Left ventricle myocardium inferior (tissue), 1 donor: ENCODE measurements at regions not wholly inside any gene's neighbourhood (a gene's known extent, or its start where the extent isn't known, plus 50 kb on each side); places are given as distances from the start of the nearest gene placed in this dataset.

Experiments used
- DNase-seq: peaks from one replicate; pipeline ENCODE4 v3.0.0-alpha.2; 2020
- H3K27ac ChIP-seq: fragments of 200-600 bp; replicated peaks from 2 replicates; pipeline ENCODE4 v1.8.0; 2021
- H3K27me3 ChIP-seq: fragments of 200-600 bp; 2 replicates; pipeline ENCODE4 v1.8.0; 2021; ENCODE audit warnings: low read depth
- H3K36me3 ChIP-seq: fragments of 200-600 bp; 2 replicates; pipeline ENCODE4 v1.8.0; 2021
- H3K4me1 ChIP-seq: fragments of 200-600 bp; 2 replicates; pipeline ENCODE4 v1.8.0; 2021
- H3K4me3 ChIP-seq: fragments of 200-600 bp; 2 replicates; pipeline ENCODE4 v1.8.0; 2021; ENCODE audit warnings: mild to moderate bottlenecking, moderate library complexity
- H3K9me3 ChIP-seq: fragments of 200-600 bp; replicated peaks from 2 replicates; pipeline ENCODE4 v1.8.0; 2021
- intact Hi-C: fragments of 100-400 bp; cut with micrococcal nuclease; formaldehyde crosslinking; loops from one replicate; pipeline ENCODE4 v1.11.0; 2022
- TF ChIP-seq, protein P1 (sequence below): fragments of 200-600 bp; IDR thresholded peaks from 2 replicates; pipeline ENCODE4 v1.8.0; 2021; ENCODE audit warnings: antibody characterized with exemption, mild to moderate bottlenecking, borderline replicate concordance
- donor health status: DM: no; HTN: yes; CAD: no; lungs with severe emphysema.

DNA sequence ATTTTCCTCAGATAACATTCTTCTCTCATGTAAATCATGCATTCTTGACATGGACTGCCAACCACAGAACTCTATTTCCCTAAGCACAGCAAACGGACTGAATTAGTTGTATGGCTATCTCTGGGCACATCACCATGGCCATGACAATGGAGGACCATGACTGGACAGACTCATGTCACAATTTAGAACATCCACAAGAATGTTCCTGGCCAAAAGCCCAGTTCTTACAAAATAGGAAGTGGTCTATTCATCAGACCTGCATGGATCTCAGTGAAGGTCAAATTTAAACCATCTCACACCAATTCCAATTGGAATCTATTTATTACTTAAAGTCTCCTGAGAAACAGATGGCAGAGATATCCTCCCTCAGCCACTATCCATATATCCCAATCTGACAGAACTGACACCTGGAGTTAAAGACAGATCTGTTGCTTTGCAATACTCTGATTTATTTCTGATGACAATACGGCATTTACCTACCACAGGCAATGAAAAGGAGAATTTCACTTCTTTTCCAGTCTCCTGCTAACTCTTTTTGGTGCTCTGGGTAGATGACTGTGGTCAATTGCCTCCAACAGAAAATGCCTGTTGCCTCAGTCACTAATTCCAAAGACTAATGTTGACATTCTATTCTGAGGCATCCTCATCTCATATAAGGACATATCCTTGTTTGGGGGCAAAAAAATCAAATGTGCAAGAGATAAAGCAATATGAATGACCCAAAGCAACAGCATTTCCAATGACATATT, 254.8 kb downstream of the HTR7 start:
- TF ChIP-seq, protein P1, sequence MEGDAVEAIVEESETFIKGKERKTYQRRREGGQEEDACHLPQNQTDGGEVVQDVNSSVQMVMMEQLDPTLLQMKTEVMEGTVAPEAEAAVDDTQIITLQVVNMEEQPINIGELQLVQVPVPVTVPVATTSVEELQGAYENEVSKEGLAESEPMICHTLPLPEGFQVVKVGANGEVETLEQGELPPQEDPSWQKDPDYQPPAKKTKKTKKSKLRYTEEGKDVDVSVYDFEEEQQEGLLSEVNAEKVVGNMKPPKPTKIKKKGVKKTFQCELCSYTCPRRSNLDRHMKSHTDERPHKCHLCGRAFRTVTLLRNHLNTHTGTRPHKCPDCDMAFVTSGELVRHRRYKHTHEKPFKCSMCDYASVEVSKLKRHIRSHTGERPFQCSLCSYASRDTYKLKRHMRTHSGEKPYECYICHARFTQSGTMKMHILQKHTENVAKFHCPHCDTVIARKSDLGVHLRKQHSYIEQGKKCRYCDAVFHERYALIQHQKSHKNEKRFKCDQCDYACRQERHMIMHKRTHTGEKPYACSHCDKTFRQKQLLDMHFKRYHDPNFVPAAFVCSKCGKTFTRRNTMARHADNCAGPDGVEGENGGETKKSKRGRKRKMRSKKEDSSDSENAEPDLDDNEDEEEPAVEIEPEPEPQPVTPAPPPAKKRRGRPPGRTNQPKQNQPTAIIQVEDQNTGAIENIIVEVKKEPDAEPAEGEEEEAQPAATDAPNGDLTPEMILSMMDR, result no peak
- Histone ChIP-seq H3K4me3 (no peak overlapping the region), H3K4me1 (no peaks in the 10 kb centered on the region), H3K27me3 (no peaks in the 10 kb centered on the region), H3K9me3 (peaks cover 4% of the 10 kb centered on the region), H3K36me3 (no peaks in the 10 kb centered on the region), H3K27ac (no peak overlapping the region)
- intact Hi-C loops, result no loop called here
- DNase-seq, result no peak

DNA sequence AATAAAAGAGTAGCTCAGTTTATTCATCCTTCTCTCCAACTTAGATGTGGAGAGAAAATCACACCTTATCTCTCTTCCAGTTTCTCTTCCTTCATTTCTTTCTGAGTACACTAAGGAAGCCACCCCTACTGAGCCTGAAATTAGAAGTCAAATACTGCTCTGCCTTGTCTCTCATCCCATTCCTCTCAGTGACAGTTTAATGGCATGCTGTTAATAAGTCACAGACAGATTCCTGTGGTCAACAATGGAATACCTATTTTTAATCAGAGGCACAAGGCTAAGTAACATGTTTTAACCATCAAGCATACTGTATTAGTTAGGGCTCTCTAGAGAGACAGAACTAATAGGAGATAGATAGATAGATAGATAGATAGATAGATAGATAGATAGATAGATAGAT, 253.2 kb downstream of the HTR7 start:
- Histone ChIP-seq H3K27me3 (no peaks in the 10 kb centered on the region), H3K9me3 (peaks cover 4% of the 10 kb centered on the region), H3K4me3 (no peak overlapping the region), H3K27ac (no peak overlapping the region), H3K4me1 (no peaks in the 10 kb centered on the region), H3K36me3 (no peaks in the 10 kb centered on the region)
- intact Hi-C loops, result no loop called here
- TF ChIP-seq, protein P1, result no peak
- DNase-seq, result no peak

DNA sequence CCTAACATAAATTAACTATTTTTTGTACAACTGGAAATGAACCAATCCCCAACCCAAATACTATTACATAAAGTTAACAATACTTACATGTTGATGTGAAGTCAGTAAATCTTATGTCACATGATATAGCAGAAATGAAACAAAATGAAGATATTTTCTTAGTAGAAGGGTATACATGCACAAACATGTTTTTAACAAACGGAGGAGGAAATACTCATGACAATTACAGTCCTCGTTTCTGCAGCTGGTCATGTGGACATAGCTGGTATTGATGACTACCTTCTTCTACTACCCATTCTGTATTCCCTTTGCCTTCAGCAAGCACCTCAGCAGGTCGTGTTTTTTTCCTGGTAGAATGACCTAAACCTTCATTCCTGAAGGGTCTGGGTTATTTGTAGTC, 252.3 kb downstream of the HTR7 start:
- Histone ChIP-seq H3K9me3 (peaks cover 4% of the 10 kb centered on the region), H3K27ac (no peak overlapping the region), H3K27me3 (no peaks in the 10 kb centered on the region), H3K4me1 (no peaks in the 10 kb centered on the region), H3K4me3 (no peak overlapping the region), H3K36me3 (no peaks in the 10 kb centered on the region)
- TF ChIP-seq, protein P1, result no peak
- intact Hi-C loops, result no loop called here
- DNase-seq, result no peak

DNA sequence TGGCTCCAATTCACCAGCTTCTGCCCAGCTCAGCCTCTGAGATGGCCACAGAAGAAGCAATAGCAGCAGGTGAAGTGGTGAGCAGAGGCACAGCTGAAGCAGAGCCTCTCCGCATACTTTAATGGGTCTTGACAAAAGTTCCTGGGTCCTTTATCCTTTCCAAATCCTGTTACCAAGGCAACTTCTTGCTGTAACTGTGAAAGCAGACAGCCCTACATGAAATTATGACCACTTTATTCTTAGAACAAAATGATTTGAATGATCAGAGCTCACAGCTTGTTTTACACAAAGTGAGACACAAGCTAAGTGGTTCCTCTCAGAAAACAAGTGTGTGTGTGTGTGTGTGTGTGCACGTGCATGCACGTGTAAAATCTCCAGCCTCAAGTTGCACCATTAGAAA, 245.6 kb downstream of the HTR7 start:
- Histone ChIP-seq H3K27me3 (no peaks in the 10 kb centered on the region), H3K36me3 (no peaks in the 10 kb centered on the region), H3K4me1 (no peaks in the 10 kb centered on the region), H3K27ac (no peak overlapping the region), H3K9me3 (no peaks in the 10 kb centered on the region), H3K4me3 (no peak overlapping the region)
- intact Hi-C loops, result no loop called here
- no peak for DNase-seq
- TF ChIP-seq, protein P1, result no peak

DNA sequence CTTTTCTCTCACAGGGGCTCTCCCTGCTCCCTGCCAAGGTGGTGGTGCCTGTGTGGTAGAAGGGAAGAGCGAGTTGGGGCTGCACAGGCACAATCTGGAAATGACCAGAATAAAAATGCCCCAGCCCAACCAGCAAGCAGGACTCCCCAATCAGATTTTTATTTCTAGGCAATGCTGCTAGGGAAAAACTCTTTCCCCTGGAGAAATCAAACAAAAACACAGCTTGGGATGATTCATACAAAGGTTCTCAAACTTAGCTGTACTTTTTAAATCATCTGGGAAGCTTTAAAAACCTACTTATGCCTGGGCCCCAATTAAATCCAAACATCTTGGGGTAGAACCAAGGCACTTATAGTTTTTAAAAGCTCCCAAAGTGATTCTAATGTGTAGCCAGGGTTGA, 243.2 kb downstream of the HTR7 start:
- H3K9me3 ChIP-seq, result no peaks in the 10 kb centered on the region
- TF ChIP-seq, protein P1, result no peak
- no peak overlapping the region for H3K27ac ChIP-seq
- no peak for DNase-seq
- H3K36me3 ChIP-seq, result no peaks in the 10 kb centered on the region
- intact Hi-C loops, result no loop called here
- no peak overlapping the region for H3K4me3 ChIP-seq
- no peaks in the 10 kb centered on the region for H3K27me3 ChIP-seq
- H3K4me1 ChIP-seq, result no peaks in the 10 kb centered on the region

DNA sequence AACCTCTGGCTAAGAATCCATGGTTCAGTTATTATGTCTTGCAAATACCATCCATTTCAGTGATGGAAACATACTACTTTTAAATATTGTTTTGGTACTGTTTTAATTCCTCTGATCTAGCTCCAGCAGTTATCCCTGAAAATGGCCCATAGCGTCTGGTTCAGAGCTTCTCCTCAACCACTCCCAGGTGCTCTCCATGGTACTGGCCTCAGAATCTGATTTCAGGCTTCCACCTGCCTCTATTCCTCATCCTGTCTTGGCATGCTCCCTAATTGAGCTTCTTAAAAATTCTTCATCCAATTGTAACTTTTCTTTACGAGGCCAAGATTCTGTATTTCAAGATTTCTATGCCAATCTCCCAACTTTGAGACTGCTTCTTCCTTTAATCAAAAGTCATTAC, 236.3 kb downstream of the HTR7 start:
- no peak overlapping the region for H3K27ac ChIP-seq
- TF ChIP-seq, protein P1, result no peak
- no peaks in the 10 kb centered on the region for H3K27me3 ChIP-seq
- H3K36me3 ChIP-seq, result no peaks in the 10 kb centered on the region
- no peak overlapping the region for H3K4me3 ChIP-seq
- no peaks in the 10 kb centered on the region for H3K9me3 ChIP-seq
- no peak for DNase-seq
- intact Hi-C loops, result no loop called here
- H3K4me1 ChIP-seq, result no peaks in the 10 kb centered on the region
